ENCODE measurements at regions not wholly inside any gene's neighbourhood (a gene's known extent, or its start where the extent isn't known, plus 50 kb on each side); places are given as distances from the start of the nearest gene placed in this dataset.

DNA sequence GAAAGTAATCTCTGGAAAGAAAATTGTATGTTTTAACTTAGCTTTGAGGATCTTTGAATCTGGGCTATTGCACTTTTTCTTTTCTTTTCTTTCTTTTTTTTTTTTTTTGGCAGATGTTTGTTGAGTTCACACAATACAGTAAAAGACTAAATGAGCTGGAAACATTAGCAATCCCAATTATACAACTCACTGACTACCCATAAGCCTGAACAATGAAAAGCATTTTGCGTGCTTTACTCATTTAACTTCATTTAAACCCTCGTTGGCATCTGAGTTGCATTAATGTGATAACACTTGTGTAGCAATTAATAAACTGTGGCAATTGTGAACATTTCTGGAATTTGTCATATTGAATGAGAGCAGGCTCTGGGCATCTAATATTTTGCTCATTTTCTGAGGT is 269.4 kb upstream of the RBMS3 start:
- ATAC-seq (no peak), DNase-seq (no peak)
- Histone ChIP-seq H3K4me2 (ENCODE audit: low read length) (no peak overlapping the region), H3K36me3 (ENCODE audit: low read depth, low read length) (no peaks in the 10 kb centered on the region), H3K9me3 (ENCODE audit: low read length) (no peaks in the 10 kb centered on the region), H3K27ac (ENCODE audit: low read length) (no peak overlapping the region), H3K79me2 (ENCODE audit: low read length) (no peaks in the 10 kb centered on the region), H2AFZ (ENCODE audit: low read length) (no peak overlapping the region), H3K4me3 (ENCODE audit: low read length) (no peak overlapping the region), H3K9me2 (replicated peaks; ENCODE audit: low read length) (no peaks in the 10 kb centered on the region), H3F3A (ENCODE audit: low read length, unreplicated experiment) (no peaks in the 10 kb centered on the region), H3K27me3 (ENCODE audit: low read length) (no peaks in the 10 kb centered on the region), H3K9ac (ENCODE audit: low read length) (no peak overlapping the region), H4K20me1 (ENCODE audit: low read length) (no peaks in the 10 kb centered on the region), H3K4me1 (ENCODE audit: insufficient read depth, low read length) (no peaks in the 10 kb centered on the region)
- intact Hi-C loops (cut with micrococcal nuclease), result no loop called here
- no TSS peak for BruUV-seq (replicated peaks)
- POLR2A ChIA-PET (ENCODE audit: unreplicated experiment), result no interaction called here
- CTCF ChIA-PET, result no interaction called here
- TF ChIP-seq EZH2 (IDR thresholded peaks at IDR 0.05; ENCODE audit: low read length, unreplicated experiment), result no peak
- no peak for TF ChIP-seq EZH2phosphoT487 (IDR thresholded peaks at IDR 0.05; ENCODE audit: borderline replicate concordance, low read length)
- TF ChIP-seq CTCF (conservative IDR thresholded peaks at IDR 0.05; ENCODE audit: low read depth, low read length), result no peak

DNA sequence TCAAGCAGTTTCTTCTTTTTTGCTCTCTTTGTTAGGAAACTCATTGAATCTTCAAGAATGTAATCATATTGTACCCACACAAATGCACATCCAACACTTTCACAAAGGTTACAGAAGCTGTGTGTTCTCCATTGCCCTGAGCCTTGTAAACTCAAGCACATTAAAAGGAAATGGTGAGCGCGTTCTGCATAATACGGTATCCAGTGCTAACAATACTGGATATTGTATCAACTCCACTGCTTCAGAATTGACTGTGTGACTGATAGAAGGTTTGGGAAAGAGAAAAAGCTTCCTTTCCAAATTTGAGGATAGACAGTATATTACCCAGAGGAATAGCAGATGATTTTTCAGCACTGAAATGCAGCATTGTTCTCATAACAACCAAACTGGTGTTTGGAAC is 268.9 kb upstream of the RBMS3 start:
- Histone ChIP-seq H3K27me3 (ENCODE audit: low read length) (no peaks in the 10 kb centered on the region), H3F3A (ENCODE audit: low read length, unreplicated experiment) (no peaks in the 10 kb centered on the region), H3K4me3 (ENCODE audit: low read length) (no peak overlapping the region), H3K4me1 (ENCODE audit: insufficient read depth, low read length) (no peaks in the 10 kb centered on the region), H4K20me1 (ENCODE audit: low read length) (no peaks in the 10 kb centered on the region), H3K36me3 (ENCODE audit: low read depth, low read length) (no peaks in the 10 kb centered on the region), H2AFZ (ENCODE audit: low read length) (no peak overlapping the region), H3K9me3 (ENCODE audit: low read length) (no peaks in the 10 kb centered on the region), H3K27ac (ENCODE audit: low read length) (no peak overlapping the region), H3K9ac (ENCODE audit: low read length) (no peak overlapping the region), H3K9me2 (replicated peaks; ENCODE audit: low read length) (no peaks in the 10 kb centered on the region), H3K4me2 (ENCODE audit: low read length) (no peak overlapping the region), H3K79me2 (ENCODE audit: low read length) (no peaks in the 10 kb centered on the region)
- no peak for DNase-seq
- ATAC-seq, result no peak
- no TSS peak for BruUV-seq (replicated peaks)
- no peak for TF ChIP-seq EZH2 (IDR thresholded peaks at IDR 0.05; ENCODE audit: low read length, unreplicated experiment)
- TF ChIP-seq EZH2phosphoT487 (IDR thresholded peaks at IDR 0.05; ENCODE audit: borderline replicate concordance, low read length), result no peak
- no peak for TF ChIP-seq CTCF (conservative IDR thresholded peaks at IDR 0.05; ENCODE audit: low read depth, low read length)
- ChIA-PET POLR2A (ENCODE audit: unreplicated experiment) (no interaction called here), CTCF (no interaction called here)
- intact Hi-C loops (cut with micrococcal nuclease), result no loop called here

DNA sequence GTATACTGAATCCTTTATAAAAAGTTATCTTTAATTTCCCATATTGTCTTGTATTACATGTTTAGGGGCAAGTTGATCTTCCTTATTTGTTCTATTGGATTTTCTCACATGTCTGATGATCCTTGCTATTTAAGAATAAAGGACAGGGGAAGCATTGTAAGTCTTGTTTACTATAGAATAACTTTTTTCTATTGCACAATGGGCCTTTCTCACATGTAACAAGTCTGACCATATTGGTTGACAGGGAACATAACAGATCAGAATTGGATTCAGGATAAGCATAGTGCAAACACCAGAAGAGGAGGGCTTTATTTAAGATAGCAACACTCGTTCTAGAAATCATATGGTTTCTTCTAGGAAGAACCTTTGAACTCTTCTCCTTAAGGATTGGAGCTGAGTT is 257.9 kb upstream of the RBMS3 start:
- H3K36me3 ChIP-seq (ENCODE audit: low read depth, low read length), result no peaks in the 10 kb centered on the region
- H3K4me3 ChIP-seq (ENCODE audit: low read length), result no peak overlapping the region
- intact Hi-C loops (cut with micrococcal nuclease), result no loop called here
- H3F3A ChIP-seq (ENCODE audit: low read length, unreplicated experiment), result no peaks in the 10 kb centered on the region
- no peak overlapping the region for H3K27ac ChIP-seq (ENCODE audit: low read length)
- H3K79me2 ChIP-seq (ENCODE audit: low read length), result no peaks in the 10 kb centered on the region
- DNase-seq (no peak), ATAC-seq (no peak)
- H3K9me3 ChIP-seq (ENCODE audit: low read length), result no peaks in the 10 kb centered on the region
- CTCF ChIA-PET, result no interaction called here
- H3K4me1 ChIP-seq (ENCODE audit: insufficient read depth, low read length), result no peaks in the 10 kb centered on the region
- no TSS peak for BruUV-seq (replicated peaks)
- no peaks in the 10 kb centered on the region for H3K9me2 ChIP-seq (replicated peaks; ENCODE audit: low read length)
- H4K20me1 ChIP-seq (ENCODE audit: low read length), result no peaks in the 10 kb centered on the region
- TF ChIP-seq EZH2phosphoT487 (IDR thresholded peaks at IDR 0.05; ENCODE audit: borderline replicate concordance, low read length) (no peak), CTCF (conservative IDR thresholded peaks at IDR 0.05; ENCODE audit: low read depth, low read length) (no peak), EZH2 (IDR thresholded peaks at IDR 0.05; ENCODE audit: low read length, unreplicated experiment) (no peak)
- no peak overlapping the region for H2AFZ ChIP-seq (ENCODE audit: low read length)
- no peak overlapping the region for H3K9ac ChIP-seq (ENCODE audit: low read length)
- POLR2A ChIA-PET (ENCODE audit: unreplicated experiment), result no interaction called here
- H3K27me3 ChIP-seq (ENCODE audit: low read length), result no peaks in the 10 kb centered on the region
- H3K4me2 ChIP-seq (ENCODE audit: low read length), result no peak overlapping the region
